ENCODE measurements at regions not wholly inside any gene's neighbourhood (a gene's known extent, or its start where the extent isn't known, plus 50 kb on each side); places are given as distances from the start of the nearest gene placed in this dataset.
A peak's percentile ranks its signal among the peaks of the same experiment; 100 is the strongest.
"Not testable (repeated sequence)": the region's sequence is repeated elsewhere in the genome, so short reads cannot be mapped to it uniquely, and the experiment has no call there.

DNA sequence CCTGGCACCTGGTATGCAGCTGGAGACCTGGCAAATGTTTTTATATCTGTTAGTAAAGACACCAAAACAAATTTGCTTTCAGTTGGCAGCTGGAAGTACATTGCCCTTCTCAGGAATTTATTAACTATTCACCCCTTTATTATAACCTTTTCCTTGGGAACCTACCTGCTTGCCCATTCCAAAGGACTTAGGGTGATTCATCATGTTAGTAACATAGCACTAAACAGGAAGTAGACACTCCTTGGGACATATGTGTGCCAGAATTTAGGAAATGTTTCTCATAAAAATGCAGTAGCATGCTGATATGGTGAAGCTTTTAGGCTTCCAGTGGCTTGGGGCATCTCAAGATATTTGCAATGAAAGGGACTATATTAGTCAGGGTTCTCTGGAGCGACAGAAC is 184.2 kb downstream of the DMAC1 start:
- no peak for FAIRE-seq

DNA sequence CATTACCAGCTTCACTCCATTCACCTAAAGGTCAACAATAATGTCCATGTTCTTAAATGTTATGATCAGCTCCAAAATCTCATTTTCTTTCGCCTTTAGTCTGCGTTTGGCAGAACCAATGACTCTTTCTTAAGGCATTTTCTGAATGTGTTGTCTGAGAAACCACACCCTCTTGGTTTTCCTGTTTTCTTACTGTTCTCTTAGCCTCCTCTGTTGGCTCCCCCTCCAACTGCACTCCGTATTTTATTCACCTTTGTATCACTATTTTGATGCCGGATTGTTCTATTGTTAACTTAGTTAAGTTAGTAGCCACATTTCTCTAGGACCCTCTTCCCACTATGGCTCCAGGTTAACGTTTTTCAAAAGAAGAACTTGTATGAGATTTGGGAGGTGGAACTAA is 185.6 kb downstream of the DMAC1 start:
- no peak for FAIRE-seq

DNA sequence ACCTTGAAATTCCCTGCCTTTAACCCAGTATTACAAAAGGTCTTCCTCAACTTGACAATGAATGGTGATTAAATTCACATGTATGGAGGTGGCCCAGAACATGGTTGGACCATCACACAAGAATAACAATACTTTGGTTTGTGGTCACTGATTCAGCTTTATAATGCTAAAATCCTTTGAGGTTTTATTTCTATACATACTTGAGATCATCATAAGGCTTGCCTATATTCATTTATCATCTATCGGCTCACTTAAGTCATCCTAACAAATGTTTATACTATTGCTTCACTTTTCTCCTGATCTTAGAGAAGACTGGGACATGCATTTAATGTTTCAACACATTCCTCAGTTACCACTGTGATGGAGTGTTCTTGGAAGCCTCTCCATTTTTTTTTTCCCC is 191.3 kb downstream of the DMAC1 start:
- FAIRE-seq: no peak

DNA sequence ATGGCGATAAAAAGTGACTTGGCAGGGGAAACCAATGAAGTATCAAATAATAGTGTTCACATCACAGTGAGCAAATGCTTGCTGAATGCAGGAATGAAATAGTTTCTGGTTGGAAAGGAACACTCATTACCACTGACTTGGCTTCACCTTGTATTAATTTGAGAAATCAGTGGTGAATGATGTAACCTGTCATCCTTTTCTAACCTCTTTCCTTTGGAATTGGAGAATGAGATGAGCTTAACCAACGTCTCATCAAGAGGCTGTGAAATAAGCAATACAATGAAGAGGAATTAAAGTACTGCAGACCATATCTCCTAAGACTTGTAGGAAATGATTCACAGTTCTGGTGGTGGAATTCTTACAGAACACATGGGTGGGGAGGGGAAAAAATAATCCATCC is 192.2 kb downstream of the DMAC1 start:
- FAIRE-seq: no peak

DNA sequence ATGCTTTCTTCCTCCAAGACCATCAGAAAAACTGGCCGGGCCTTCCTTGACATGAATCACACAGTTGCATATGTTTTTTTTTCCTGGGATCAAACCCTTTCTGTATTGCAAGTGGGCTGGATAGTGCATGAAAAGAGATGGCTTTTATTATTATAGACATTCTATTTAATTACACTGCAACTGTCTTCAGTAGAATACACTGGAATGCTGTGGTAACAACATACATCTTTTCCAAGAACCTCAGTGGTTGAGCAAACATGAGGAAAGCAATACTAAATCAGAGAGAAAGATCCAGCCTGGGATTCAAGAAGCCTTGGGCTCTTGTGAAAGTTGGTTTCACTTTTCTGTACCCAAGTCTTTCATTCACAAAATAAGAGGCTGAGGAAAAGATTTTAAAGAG is 193.0 kb downstream of the DMAC1 start:
- no peak for FAIRE-seq

DNA sequence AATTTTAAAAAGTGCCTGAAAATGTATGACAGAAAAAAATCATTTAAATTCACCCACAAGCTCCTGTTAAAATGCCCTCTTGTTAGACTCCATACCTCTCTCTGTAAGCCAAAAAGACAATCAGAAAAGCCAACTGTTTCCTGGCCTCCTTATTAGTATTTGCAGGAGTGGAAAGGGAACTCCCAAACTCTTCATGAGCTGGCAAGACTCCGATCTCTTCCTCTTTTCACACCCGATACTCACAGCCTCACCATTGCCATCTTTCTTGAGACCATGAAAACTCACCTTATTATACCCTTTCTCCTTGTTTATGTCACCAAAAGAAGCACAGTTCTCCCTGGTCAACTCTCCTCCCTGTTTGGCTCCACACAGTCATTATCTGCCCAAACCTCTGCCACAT is 197.8 kb downstream of the DMAC1 start:
- FAIRE-seq: no peak

DNA sequence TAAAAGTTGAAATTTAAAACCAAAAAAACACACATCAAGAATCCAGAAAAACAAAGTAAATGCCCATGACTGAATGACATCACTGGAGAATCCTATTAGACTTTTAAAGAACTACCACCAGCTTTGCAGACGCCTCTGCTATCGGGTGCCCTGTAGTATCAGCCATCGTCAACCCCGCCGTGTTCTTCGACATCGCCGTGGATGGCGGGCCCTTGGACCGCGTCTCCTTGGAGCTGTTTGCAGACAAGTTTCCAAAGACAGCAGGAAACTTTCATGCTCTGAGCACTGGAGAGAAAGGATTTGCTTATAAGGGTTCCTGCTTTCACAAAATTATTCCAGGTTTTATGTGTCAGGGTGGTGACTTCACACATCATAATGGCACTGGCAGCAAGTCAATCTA is 201.9 kb downstream of the DMAC1 start:
- no peak for FAIRE-seq

DNA sequence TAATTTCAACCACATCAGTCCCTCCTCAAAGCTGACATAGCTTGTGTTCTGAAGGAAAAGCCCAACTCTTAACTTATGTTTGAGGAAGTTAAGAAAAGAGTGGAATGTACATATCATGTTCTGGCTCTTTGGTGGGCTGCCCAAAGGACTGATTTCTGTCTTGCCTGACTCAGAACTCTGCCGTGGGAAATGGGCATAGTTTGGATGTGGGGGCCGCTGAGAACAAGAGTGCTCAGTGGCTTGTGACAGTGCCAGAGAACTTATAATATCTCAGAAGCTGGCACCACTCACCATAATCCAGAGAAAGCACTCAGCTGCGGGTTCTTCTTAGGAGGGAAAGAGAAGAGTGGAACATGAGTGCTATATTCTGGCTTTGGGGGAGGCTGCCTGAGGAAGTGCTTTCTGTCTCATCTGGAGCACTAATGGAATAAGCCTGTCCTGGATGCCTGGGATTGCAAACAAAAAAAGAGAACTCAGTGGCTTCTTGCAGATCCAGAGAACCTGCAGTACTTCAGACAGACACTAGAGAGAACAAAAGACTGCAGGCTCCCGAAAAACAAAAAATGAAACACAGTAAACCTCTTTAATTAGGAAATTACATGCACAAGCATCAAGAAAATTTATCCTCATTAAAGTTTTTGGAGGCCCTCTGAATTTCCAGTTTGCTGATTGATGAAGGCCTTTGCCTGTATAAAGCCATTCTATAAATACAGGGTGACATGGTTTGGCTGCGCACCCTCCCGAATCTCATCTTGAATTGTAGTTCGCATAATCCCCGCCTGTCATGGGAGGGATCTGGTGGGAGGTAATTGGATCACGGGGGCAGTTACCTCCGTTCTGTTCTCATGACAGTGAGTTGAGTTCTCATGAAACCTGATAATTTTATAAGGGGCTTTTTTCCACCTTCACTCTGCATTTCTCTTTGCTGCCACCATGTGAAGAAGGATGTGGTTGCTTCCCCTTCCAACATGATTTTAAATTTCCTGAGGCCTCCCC is 207.0 kb downstream of the DMAC1 start:
- no peak for FAIRE-seq

DNA sequence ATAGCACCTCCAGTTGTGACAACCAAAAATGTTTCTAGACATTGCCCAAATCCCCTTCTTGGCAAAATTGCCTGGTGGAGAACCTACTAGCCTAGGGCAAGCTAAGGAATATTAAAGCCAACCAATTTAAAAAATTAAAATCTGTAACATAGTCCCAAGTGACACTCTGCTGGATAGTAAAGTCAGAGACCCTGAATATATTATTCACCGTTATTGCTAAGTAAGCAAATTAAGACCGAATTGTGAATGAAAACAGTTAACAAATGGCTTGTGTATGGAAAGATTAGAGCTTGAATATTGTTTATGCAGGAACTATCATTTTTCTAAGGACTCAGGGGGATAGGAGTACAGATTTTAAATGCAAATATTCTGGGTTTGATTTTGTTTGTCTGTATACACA is 208.1 kb downstream of the DMAC1 start:
- no peak for FAIRE-seq

DNA sequence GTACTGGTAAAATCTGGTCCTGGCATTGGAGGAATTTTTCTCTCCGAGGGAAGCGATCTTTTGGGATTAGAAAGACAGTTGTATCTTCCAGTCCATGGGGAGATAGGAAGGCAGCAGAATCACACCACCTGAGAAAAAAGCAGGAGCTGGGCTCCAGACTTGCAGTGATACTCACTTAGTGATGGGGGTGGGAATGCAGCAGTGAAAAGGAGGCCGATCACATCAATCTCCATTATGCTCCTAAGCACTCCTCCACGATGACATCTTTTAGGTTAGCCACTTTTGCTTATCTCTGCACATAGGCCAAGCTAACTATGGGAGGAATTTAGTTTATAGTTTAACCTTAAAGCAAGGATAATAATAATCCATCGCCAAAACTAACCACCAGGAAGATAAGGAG is 219.0 kb downstream of the DMAC1 start:
- FAIRE-seq: no peak

DNA sequence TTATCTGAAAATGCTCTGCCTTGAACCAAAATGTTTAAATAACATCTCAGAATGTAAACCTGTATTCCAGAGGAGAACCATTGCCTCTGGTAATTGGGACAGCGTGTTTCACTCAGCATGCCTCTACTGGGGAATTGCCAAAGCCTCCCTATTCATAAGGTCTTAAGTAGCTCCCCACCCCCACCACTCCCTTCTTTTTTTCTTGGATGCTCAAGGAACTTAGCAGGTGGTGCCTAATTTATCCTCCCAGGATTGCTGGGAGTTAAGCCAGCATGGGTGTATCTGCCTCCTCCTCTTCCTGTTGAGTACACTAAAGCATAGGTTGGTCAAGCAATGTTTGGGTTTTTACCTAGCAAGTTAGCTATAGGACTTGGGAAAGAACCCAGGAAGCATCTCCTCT is 220.2 kb downstream of the DMAC1 start:
- FAIRE-seq: no peak

DNA sequence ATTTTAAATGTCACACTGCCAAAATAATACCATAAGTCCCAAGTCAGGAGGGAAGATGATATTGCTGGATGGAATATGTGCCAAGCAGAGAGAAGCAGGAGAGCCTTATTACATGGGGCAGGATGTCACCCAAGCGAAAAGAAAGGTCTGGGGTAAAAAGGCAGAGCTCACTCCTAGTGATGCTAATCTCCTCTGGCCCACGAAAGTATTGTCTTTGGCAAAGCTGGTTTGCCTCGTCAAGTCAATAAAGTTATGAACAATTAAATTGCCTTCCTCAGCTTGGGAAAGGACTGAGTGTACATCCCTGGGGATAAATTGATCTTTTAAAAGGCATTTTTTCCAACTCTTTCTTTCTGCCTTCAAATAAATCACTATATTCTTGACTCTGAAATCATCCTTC is 220.6 kb downstream of the DMAC1 start:
- FAIRE-seq: no peak

DNA sequence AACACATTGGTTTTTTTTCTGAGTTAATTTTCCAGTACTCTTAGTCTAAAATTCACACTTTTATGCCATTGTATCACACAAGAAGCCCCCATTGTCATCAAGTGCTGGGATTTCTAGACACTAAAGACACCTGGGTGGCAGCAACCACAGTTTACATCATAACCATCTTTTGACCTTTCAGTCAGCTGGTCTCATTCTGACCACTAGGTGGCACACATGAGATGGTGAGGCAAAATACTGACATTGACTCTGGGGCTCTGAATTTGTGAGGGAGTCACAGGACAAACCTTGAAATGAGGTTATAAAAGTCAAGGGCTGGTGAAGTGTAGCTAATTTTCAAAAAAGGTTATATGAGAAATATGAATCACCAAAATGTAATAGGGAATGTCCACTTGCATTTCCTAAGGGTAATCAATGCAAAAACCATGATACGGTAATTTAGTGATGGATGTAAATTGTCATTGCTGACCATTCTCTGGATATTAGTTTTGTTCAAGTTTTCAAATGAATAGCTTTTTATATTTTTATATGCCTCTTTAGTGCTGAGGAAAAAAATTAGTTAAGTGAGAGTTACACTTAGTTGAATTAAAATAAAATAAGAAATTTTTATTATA is 229.4 kb downstream of the DMAC1 start:
- FAIRE-seq: peak; percentile 54

DNA sequence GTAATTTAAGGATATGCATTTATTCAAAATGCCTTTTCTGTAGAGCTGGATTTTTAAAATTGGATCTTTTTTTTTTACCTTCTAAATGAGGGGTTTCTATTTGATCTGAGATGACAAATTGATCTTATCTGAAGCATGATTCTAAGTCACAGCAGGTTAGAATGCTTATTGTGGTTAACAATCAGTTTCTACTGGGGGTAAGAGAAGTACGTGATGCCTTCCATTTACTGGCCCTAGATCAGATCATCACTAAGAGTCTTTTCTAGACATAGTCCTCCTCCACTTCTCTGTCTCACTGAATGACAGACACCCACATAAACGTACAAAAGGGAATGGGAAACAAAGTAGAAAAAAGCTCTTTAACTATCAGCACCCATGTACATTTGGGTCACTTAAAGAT is 231.9 kb downstream of the DMAC1 start:
- no peak for FAIRE-seq

DNA sequence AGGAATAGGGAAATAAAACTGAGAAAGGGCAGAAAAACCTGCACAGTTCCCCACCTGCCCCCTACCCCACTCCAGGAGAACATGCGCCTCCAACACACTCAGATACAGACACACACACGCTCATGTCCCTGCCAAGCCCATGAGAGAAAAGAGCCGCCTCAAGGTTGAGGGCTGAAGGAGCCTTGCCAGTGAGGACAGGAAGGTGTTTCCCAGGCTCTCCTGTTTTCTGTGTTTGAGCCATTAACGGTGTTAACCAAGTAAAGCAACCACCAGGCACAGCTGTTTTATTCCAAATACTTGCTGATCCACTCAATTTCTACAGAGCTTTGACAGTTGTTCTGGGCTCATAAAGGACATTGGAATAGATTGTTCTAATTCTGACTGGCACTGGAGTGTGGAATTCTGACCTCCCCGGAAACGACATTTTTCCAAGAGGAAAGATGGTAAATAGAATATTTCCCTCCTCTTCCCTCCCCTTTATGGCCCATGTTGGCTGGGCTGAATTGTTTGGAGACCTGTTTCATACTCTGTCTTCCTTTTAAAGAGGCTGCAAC is 238.0 kb downstream of the DMAC1 start:
- no peak for FAIRE-seq

DNA sequence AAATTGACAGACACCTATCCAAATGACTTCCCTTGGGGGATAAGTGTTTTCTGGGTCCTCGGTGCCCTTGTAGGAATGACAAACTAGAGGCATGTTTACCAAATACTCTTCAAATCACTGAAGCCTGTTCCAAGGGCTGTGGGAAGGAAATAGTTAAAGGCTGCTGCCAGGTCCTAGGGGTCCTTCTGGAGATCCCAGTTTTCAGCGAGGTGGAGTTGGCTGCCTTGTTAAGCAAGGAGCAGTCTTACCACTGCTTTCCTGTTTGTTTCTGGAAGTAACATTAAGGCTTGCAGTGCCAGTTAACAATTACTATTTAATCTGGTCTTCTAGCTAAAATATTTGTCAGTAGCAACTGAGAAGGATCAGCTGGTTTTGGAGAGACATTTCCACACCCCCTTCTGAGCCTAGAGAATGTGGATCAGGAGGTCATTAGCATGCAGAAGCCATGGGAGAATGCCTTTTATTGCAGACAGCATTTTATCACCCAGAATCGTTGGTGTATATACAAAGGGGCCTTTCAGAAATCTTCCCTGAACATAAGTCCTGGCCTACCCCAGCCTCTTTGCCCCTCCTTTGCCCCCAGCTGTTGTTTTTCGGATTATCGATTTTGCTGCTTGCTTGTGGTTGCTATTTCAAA is 238.8 kb downstream of the DMAC1 start:
- FAIRE-seq: no peak

DNA sequence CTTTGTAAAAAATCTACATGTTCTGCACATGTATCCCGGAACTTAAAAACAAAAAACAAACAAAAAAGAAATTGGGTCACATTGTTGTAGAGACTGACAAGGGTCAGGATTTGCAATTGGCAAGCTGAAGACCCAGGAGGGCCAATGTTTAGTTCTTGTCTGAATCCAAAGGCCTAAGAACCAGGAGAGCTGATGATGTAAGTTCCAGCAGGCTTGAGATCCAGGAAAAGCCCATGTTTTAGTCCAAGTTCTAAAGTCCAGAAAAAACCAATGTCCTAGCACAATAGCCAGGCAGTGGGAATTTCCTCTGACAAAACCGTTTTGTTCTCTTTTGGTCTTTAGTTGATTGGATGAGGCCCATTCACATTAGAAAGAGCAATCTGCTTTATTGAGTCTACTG is 244.9 kb downstream of the DMAC1 start:
- no peak for FAIRE-seq

DNA sequence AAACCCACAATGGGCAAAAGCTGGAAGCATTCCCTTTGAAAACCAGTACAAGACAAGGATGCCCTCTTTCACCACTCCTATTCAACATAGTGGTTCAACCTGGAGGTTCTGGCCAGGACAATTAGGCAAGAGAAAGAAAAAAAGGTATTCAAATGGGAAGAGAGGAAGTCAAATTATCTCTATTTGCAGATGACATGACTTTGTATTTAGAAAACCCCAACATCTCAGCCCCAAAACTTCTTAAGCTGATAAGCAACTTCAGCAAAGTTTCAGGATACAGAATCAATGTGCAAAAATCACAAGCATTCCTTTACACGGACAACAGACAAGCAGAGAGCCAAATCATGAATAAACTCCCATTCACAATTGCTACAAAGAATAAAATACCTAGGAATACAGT is 246.9 kb downstream of the DMAC1 start:
- FAIRE-seq: not testable (repeated sequence)

DNA sequence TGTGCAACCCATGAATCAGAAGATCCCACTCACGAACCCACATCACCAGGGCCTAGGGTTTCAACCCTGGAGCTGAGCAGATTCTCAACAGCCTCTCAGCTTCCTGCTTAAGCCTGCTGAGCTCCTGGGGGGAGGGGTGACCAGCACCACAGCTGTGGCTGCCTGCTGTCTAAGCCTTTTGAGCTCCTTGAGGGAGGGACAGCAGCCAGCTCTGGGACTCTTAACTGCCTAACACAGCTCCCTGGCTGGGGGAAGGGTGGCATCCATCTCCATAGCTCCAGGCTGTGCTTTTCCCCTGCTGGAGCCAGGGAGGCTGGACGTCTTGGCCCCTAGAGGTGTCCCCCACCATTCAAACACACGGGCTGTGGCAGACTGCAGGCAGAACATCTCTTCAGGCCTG is 250.3 kb downstream of the DMAC1 start:
- FAIRE-seq: no peak

DNA sequence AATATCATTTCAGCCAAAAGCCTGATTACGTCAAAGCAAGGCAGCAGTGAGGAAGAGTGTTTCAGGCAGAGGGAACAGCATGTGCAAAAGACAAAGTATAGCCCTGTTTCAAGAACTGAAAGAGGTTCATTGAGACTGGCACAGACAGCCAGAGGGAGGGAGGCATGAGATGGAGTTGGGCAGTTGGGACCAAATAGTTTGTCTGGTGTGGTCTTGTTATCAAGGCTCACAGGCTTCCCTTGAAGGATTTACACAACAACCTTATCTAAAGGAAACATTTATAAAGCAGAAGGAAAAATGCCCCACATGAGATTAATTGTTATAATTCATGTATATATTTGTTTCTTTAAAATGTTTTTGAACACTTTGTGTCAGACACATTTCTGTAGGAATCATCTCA is 253.3 kb downstream of the DMAC1 start:
- FAIRE-seq: no peak

DNA sequence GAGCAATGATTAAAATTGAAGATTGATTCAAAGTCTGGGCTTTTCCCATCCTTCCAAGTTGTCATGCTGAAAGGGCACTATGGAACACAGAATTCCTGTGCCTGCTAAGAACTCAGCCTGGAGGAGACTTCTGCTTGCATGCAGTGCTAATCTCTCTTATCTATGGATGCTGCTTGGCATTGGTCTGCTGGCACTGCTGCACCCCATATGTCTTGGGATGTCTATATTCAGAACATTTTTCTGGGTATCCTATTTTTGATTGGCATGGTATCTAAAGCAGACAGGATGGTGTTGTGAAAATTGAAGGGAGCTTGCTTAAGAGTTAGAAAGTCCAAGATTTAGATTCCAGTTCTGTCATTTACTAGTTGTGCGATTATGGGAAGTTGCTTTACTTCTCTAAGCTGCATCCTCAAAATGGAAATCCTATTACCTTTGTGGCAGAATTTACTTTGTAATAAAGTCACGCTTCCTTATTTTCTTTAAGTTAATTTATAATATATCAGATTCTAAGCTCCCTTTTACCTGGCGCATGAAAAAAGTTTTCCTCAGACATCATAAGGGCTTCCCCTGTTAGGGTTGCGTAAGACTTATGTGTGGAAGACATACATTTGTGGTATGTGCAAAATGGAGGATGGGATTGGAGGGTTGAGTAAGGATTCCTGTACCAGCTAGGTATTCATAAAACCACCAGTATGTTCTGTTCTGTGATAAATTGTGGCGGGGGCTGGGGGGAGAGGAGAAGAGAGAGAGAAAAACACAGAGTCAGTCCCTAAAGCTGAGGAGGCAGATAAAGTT is 254.0 kb downstream of the DMAC1 start:
- no peak for FAIRE-seq

DNA sequence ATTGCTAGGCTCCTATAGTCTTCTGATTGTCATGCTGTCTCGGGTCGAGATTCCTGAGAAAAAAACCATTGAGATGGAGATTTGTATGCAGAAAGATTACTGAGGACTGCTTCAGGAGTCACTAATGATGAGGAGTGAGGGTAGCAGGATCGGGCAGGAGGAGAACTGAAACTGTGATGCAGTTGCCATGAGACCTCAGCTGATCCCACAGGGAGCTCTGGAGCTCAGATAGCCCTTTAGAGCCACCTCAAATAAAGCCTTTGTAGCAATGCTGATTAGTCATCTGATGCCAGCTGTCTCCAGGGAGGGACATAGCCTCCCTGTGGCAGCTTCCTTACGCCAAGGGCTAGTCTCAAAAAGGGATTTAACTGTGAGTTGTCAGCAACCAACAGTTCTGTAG is 256.9 kb downstream of the DMAC1 start:
- no peak for FAIRE-seq

DNA sequence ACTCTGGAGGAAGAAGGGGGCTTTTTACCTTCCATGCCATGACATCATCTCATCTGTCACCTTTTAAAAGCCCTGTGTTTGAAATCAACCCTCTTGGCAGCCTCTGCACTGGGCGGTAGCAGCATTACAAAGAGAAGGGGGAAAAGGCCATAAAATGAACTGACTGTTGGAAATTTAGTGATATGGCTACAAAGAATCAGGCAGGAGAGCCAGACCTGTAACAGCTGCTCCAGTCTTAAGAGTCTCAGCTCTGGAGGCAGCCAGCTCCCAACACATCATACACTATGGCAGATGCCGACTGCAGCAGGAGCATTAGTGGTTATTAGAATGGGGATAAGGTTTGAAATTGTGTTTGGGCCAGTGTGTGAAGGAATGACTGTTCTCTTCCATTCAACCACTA is 257.5 kb downstream of the DMAC1 start:
- FAIRE-seq: no peak

Data from G401.6 (cell line).